OCI-LY1 (cell line): ENCODE measurements at regions not wholly inside any gene's neighbourhood (a gene's known extent, or its start where the extent isn't known, plus 50 kb on each side); places are given as distances from the start of the nearest gene placed in this dataset.

Experiments
- H2AFZ ChIP-seq: fragments of 200-600 bp; sonication (generic), shearing (Covaris generic); 2 replicates; pipeline ENCODE4 v1.6.0; 2014; ENCODE audit warnings: antibody characterized with exemption, mild to moderate bottlenecking, low read length
- H3F3A ChIP-seq: fragments of 200-600 bp; sonication (generic), shearing (Covaris generic); 2 replicates; pipeline ENCODE4 v1.6.0; 2014; ENCODE audit warnings: mild to moderate bottlenecking, antibody characterized with exemption, low read length, moderate library complexity; ENCODE audit not compliant: insufficient read depth
- H3K27ac ChIP-seq: fragments of 200-600 bp; sonication (generic); 2 replicates; pipeline ENCODE4 v1.5.1; 2014; ENCODE audit warnings: low read length, mixed run types, mild to moderate bottlenecking, low read depth; ENCODE audit not compliant: poor library complexity, severe bottlenecking
- H3K27me3 ChIP-seq: fragments of 200-600 bp; sonication (generic); 2 replicates; pipeline ENCODE4 v1.6.0; 2014; ENCODE audit warnings: antibody characterized with exemption, mild to moderate bottlenecking, low read length, moderate library complexity; ENCODE audit not compliant: insufficient read depth
- H3K36me3 ChIP-seq: fragments of 200-600 bp; sonication (generic); 2 replicates; pipeline ENCODE4 v1.6.1; 2014; ENCODE audit warnings: mild to moderate bottlenecking, antibody characterized with exemption, low read length, moderate library complexity, mixed read lengths; ENCODE audit not compliant: insufficient read depth
- H3K4me1 ChIP-seq: fragments of 200-600 bp; sonication (generic); 2 replicates; pipeline ENCODE4 v1.5.1; 2014; ENCODE audit warnings: mild to moderate bottlenecking, low read length, moderate library complexity; ENCODE audit not compliant: insufficient read depth, severe bottlenecking
- H3K4me2 ChIP-seq: fragments of 200-600 bp; sonication (generic), shearing (Covaris generic); 2 replicates; pipeline ENCODE4 v1.6.1; 2014; ENCODE audit warnings: low read length
- H3K4me3 ChIP-seq: fragments of 200-600 bp; sonication (generic); 2 replicates; pipeline ENCODE4 v1.5.1; 2014; ENCODE audit warnings: low read length, low read depth, mild to moderate bottlenecking, mixed read lengths; ENCODE audit not compliant: poor library complexity, severe bottlenecking
- H3K79me2 ChIP-seq: fragments of 200-600 bp; shearing (Covaris generic); 2 replicates; pipeline ENCODE4 v1.6.1; 2016; ENCODE audit warnings: mixed run types, low read length, mixed read lengths; ENCODE audit not compliant: insufficient read depth
- H3K9ac ChIP-seq: fragments of 200-600 bp; sonication (generic), shearing (Covaris generic); 2 replicates; pipeline ENCODE4 v1.6.1; 2014; ENCODE audit warnings: mild to moderate bottlenecking, low read length, mixed read lengths
- H3K9me2 ChIP-seq: fragments of 200-600 bp; sonication (generic), shearing (Covaris generic); 2 replicates; pipeline ENCODE4 v1.6.1; 2014; ENCODE audit warnings: low read depth, mild to moderate bottlenecking, low read length, mixed read lengths
- H3K9me3 ChIP-seq: fragments of 200-600 bp; shearing (Covaris generic); 2 replicates; pipeline ENCODE4 v1.6.1; 2014; ENCODE audit warnings: low read length, mixed read lengths
- H4K20me1 ChIP-seq: fragments of 200-600 bp; sonication (generic), shearing (Covaris generic); 2 replicates; pipeline ENCODE4 v1.6.0; 2016; ENCODE audit warnings: mild to moderate bottlenecking, low read length; ENCODE audit not compliant: insufficient read depth
- EZH2 ChIP-seq: fragments of 200-600 bp; sonication (generic), shearing (Covaris generic); IDR thresholded peaks from 2 replicates; pipeline ENCODE4 v1.8.0; 2017; ENCODE audit warnings: borderline replicate concordance, mixed run types, mild to moderate bottlenecking, antibody characterized with exemption, low read length, moderate library complexity, mixed read lengths
- TF ChIP-seq, protein P1 (sequence below): fragments of 200-600 bp; sonication (generic), shearing (Covaris generic); IDR thresholded peaks from 2 replicates; pipeline ENCODE4 v1.5.1; 2017; ENCODE audit warnings: mild to moderate bottlenecking, antibody characterized with exemption, low read length, moderate library complexity, mixed read lengths

DNA sequence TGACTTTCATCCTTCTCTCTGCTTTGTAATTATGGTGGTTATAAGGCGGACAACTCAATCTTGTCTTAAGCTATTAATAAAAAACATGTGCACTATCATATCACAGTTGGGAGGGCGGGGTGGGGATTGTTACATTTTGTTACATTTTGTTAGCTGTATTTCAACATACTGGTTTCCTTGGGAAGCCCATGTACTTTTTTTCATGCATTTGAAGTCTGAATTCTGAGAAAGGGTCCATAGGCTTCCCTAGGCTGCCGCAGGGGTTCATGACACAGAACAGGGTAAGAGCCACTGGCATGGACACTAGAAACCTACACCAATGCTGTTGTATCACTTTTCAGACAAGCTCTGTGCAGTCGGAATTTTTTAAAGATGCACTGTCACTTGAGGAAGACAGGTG is 178.8 kb downstream of the ETS2 start:
- H3K4me3 ChIP-seq: no peak overlapping the region
- H2AFZ ChIP-seq: no peak overlapping the region
- no peak overlapping the region for H3K9ac ChIP-seq
- no peaks in the 10 kb centered on the region; the same call in 1 of the 2 replicates for H3K27me3 ChIP-seq
- no peaks in the 10 kb centered on the region for H3K36me3 ChIP-seq
- TF ChIP-seq EZH2: no peak
- TF ChIP-seq, protein P1, sequence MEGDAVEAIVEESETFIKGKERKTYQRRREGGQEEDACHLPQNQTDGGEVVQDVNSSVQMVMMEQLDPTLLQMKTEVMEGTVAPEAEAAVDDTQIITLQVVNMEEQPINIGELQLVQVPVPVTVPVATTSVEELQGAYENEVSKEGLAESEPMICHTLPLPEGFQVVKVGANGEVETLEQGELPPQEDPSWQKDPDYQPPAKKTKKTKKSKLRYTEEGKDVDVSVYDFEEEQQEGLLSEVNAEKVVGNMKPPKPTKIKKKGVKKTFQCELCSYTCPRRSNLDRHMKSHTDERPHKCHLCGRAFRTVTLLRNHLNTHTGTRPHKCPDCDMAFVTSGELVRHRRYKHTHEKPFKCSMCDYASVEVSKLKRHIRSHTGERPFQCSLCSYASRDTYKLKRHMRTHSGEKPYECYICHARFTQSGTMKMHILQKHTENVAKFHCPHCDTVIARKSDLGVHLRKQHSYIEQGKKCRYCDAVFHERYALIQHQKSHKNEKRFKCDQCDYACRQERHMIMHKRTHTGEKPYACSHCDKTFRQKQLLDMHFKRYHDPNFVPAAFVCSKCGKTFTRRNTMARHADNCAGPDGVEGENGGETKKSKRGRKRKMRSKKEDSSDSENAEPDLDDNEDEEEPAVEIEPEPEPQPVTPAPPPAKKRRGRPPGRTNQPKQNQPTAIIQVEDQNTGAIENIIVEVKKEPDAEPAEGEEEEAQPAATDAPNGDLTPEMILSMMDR: no peak
- no peaks in the 10 kb centered on the region for H3K79me2 ChIP-seq
- no peaks in the 10 kb centered on the region for H4K20me1 ChIP-seq
- no peaks in the 10 kb centered on the region for H3F3A ChIP-seq
- no peaks in the 10 kb centered on the region for H3K9me3 ChIP-seq
- H3K9me2 ChIP-seq: no peaks in the 10 kb centered on the region
- peak overlapping the region; percentile 20; the same call in 1 of the 2 replicates for H3K4me2 ChIP-seq
- peaks cover 47% of the 10 kb centered on the region for H3K4me1 ChIP-seq
- H3K27ac ChIP-seq: no peak overlapping the region

DNA sequence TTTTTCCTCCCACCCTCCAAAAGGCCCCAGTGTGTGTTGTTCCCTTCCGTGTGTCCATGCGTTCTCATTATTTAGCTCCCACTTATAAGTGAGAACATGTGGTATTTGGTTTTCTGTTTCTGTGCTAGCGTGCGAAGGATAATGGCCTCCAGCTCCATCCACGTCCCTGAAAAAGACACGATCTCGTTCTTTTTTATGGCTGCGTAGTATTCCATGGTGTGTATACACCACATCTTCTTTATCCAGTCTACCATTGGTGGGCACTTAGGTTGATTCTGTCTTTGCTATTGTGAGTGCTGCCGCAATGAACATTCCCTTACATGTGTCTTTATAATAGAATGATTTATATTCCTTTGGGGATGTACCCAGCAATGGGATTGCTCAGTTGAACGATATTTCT is 177.8 kb downstream of the ETS2 start:
- Histone ChIP-seq H3F3A (no peaks in the 10 kb centered on the region), H3K27me3 (no peaks in the 10 kb centered on the region; the same call in 1 of the 2 replicates), H3K4me1 (peaks cover 37% of the 10 kb centered on the region), H3K9me2 (no peaks in the 10 kb centered on the region), H3K9me3 (no peaks in the 10 kb centered on the region), H3K4me2 (no peak overlapping the region), H3K9ac (no peak overlapping the region), H3K79me2 (no peaks in the 10 kb centered on the region), H4K20me1 (no peaks in the 10 kb centered on the region), H3K27ac (no peak overlapping the region), H2AFZ (no peak overlapping the region), H3K36me3 (no peaks in the 10 kb centered on the region), H3K4me3 (no peak overlapping the region)
- TF ChIP-seq, protein P1: no peak
- no peak for TF ChIP-seq EZH2

DNA sequence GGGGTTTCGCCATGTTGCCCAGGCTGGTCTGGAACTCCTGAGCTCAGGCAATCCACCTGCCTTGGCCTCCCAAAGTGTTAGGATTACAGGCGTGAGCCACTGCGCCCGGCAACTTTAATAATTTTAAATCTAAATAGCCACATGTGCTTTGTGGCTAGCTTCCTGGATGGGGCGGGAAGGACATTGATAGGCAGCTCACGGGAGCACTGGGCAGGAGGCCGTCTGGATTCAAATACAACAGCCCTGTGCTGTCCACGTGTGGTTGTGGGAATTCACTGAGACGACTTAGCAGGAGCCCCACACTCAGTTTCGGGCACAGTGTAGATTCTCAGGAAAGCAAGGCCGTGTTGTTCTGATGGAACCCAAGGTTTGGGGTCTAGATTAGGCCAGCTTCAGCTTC is 177.1 kb downstream of the ETS2 start:
- Histone ChIP-seq H3K9me3 (no peaks in the 10 kb centered on the region), H3K4me1 (peaks cover 32% of the 10 kb centered on the region), H3K27ac (no peak overlapping the region), H2AFZ (no peak overlapping the region), H3F3A (no peaks in the 10 kb centered on the region), H3K4me3 (no peak overlapping the region), H3K9ac (no peak overlapping the region), H3K4me2 (no peak overlapping the region), H3K79me2 (no peaks in the 10 kb centered on the region), H4K20me1 (no peaks in the 10 kb centered on the region), H3K9me2 (no peaks in the 10 kb centered on the region), H3K27me3 (no peaks in the 10 kb centered on the region; the same call in 1 of the 2 replicates), H3K36me3 (no peaks in the 10 kb centered on the region)
- TF ChIP-seq, protein P1: no peak
- no peak for TF ChIP-seq EZH2
